Neural progenitor cell (in vitro differentiated cells): ENCODE measurements at regions not wholly inside any gene's neighbourhood (a gene's known extent, or its start where the extent isn't known, plus 50 kb on each side); places are given as distances from the start of the nearest gene placed in this dataset.

ENCODE experiments used
- EZH2 ChIP-seq: fragments of 200-600 bp; sonication (generic); IDR thresholded peaks from 2 replicates; pipeline ENCODE4 v1.6.1; 2017; ENCODE audit warnings: antibody characterized with exemption, mild to moderate bottlenecking, moderate library complexity
- EZH2phosphoT487 ChIP-seq: fragments of 200-600 bp; sonication (generic); IDR thresholded peaks from 2 replicates; pipeline ENCODE4 v1.6.1; 2017; ENCODE audit warnings: antibody characterized with exemption
- TF ChIP-seq, protein P1 (sequence below): fragments of 200-600 bp; sonication (generic); IDR thresholded peaks from 2 replicates; pipeline ENCODE4 v1.5.1; 2017; ENCODE audit warnings: antibody characterized with exemption, mild to moderate bottlenecking

DNA sequence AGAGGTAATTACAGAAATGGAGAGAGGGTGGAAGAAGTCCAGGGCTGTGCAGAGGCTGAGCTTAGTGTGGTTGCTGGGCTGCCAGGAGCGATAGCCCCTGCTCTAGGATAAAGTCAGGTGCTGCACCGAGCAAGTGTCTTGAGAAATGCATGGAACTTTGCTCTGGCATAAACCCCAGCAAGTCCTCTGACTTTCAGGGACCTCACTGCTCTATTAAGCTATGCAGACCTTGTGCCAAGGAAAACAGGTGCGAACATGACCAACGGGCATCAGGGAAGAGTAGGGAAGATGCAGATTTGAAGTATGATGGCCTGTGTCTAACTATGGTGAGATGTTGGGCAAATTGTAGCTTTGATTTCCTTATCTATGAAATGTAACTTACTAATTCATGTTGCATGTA, 416.8 kb downstream of the NR2F2 start:
- TF ChIP-seq EZH2 = no peak
- TF ChIP-seq, protein P1, sequence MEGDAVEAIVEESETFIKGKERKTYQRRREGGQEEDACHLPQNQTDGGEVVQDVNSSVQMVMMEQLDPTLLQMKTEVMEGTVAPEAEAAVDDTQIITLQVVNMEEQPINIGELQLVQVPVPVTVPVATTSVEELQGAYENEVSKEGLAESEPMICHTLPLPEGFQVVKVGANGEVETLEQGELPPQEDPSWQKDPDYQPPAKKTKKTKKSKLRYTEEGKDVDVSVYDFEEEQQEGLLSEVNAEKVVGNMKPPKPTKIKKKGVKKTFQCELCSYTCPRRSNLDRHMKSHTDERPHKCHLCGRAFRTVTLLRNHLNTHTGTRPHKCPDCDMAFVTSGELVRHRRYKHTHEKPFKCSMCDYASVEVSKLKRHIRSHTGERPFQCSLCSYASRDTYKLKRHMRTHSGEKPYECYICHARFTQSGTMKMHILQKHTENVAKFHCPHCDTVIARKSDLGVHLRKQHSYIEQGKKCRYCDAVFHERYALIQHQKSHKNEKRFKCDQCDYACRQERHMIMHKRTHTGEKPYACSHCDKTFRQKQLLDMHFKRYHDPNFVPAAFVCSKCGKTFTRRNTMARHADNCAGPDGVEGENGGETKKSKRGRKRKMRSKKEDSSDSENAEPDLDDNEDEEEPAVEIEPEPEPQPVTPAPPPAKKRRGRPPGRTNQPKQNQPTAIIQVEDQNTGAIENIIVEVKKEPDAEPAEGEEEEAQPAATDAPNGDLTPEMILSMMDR = no peak
- TF ChIP-seq EZH2phosphoT487 = no peak
